ENCODE measurements at regions not wholly inside any gene's neighbourhood (a gene's known extent, or its start where the extent isn't known, plus 50 kb on each side); places are given as distances from the start of the nearest gene placed in this dataset.
"Not testable (repeated sequence)": the region's sequence is repeated elsewhere in the genome, so short reads cannot be mapped to it uniquely, and the experiment has no call there.

DNA sequence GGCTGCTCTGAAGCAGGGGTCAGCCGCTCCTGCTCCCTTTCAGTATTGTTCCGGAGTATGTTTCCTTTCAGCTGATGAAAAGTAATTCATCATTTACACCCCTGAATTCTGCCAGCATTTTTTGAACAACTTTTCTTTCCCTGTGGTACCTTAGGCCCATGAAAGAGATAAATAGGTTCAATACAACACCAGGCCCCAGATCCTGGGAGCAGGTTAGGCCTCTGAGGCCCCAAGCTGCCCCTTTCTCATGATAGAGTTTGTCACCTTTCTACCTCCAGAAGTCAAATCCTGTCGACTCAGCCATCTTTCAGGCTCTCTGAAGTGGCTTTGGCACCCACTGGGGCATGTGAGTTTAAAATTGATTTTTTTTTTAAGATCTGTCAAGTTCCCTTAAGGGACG lies 1415.1 kb upstream of the ZEB2 start:
- no peak for DNase-seq (ENCODE audit: low read depth, low spot score)

DNA sequence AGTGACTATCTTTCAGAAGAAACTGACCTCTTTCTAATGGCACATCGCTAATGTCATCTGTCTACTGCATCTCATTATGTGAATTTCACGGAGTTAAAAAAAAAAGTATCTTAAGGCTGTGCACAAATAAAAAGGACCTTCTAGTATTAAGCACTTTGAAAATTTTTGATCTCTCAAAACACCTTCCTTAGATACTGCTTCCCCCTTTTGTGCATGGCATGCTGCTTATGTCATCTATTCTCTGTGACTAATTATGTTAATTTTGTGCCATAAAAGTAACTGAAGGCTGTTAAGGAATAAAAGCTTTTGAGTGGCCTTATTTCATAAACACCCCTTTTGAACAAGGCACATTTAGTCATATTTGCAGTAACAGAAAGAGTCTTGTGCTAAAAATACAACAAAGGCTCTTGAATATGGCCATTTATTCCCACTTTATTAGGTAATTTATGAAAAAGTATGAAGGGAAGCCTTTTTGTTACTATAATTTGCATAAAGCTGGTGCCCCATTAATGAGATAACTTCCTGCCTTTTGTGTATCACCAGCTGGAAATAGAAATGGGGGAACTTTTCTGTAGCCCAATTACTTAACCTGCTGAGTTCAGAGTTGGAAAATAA lies 1412.0 kb upstream of the ZEB2 start:
- DNase-seq (ENCODE audit: low read depth, low spot score), result no peak

DNA sequence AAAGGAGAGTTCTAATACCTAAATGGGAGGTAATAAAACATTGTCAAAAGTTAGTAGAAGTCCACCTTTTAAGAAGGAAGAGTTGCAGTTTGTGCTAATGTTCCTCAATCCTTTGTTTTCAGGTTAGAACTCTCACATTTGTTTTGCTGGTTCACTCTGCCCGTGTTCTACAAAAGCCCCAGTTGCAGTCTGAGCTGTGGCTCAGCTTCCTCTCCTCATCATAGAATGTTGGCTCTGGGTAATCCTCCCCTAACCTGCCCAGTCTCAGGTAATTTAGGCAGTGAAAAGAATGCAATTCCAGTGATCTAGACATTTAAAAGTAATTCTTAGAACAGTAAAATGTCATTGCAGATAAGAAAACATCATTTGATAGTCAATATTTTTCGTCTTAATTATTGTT lies 1410.4 kb upstream of the ZEB2 start:
- no peak for DNase-seq (ENCODE audit: low read depth, low spot score)

DNA sequence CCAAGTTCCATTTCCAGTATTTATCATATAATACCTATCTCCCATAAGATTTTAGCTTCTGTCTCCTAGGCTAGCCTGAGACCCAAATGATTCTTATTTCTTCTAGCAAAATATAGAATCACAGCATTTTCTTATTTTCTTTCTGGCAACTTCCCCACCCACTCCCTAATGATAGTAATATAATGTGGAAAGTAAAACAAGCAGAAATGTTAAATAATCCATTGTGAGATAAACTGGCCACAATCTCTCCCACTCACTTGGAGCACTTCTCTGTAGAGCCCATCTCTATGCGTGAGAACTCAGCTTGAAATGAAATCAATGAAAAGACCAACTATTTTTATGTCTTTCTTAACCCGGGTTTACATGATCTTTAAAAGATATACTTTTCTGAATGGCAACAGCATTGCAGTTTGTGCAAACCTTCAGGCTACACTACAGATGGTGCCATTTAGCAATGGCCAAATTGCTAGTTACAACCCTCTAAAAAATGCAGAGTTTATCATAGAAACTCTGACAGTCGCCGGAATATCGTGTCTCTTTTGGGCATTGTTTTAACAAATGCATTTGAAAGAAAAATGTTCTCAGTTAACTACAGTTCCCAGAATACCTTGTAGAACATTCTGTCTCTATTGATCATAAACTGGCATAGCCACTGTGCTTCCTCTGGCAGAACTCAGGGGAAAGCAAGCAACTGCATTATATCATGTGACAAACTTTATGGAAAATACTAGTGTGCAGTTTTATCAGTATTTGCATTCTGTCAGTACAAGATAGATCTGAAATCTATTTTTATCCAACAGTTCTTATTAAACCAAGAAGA lies 1407.4 kb upstream of the ZEB2 start:
- no peak for DNase-seq (ENCODE audit: low read depth, low spot score)

DNA sequence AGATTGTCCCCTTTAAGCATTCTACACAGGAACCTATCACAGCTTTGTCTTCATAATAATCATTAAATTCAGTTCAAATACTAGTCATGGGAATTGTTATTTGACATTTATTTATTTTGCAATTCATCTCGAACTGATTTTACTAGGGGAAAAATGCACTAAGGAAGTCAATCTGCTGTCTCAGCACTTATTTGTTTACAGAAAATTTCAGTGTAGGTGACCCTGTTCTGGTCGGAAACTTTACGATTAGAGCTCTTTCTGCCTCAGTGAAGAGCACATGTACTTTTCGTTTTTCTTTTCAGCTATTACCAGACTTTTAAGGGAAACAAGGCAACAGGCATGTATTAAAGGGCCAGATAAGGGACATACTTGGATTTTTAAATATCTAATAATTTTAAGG lies 1405.7 kb upstream of the ZEB2 start:
- DNase-seq (ENCODE audit: low read depth, low spot score), result no peak

DNA sequence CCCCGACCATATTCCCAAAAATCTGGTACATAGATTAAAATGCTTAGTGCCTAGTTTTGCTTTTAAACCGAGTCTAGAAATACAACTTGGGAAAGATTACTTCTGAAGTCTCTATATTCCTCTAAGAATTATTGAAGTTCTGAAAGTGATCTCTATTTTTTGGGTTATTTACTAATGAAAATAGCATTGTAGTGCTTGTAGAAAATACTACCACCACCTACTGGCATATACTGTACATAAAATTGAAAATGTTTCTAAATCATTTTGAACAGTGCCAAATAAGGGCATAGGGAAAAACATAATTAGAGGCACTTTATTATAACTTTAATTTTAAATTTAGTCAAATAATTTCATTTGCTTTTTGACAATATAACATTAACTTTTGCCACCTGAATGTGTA lies 1399.6 kb upstream of the ZEB2 start:
- no peak for DNase-seq (ENCODE audit: low read depth, low spot score)

DNA sequence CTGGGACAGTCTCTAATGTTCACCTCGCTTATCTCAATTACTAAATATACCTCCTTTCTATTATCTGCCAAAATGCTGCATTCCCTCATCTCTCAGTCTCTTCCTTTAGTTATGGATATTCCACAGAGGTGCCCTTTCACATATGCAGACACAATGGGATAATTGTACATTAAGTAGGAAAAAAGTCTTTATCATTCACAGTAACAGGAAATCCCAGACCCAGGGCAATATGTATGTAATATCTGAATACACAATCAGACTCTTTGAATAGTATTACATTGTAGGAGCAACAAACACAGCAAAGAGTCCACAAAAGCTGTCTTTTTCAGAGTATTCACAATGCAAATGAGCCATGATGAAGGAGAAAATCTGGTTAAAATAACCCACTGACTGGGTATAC lies 1399.0 kb upstream of the ZEB2 start:
- DNase-seq (ENCODE audit: low read depth, low spot score), result no peak

DNA sequence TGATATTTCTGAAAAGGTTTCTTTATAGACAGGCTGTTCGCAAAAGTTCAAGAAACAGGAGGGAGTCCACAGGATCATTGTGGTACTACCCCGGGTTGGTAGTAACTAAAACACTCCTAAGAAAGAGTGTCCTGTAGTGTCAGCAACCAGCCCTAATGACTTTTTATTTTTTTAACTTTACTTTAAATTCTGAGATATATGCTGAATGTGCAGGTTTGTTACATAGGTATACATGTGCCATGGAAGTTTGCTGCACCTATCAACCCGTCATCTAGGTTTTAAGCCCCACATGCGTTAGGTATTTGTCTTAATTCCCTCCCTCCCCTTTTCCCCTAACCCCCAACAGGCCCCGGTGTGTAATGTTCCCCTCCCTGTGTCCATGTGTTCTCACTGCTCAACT lies 1396.9 kb upstream of the ZEB2 start:
- DNase-seq (ENCODE audit: low read depth, low spot score), result no peak

DNA sequence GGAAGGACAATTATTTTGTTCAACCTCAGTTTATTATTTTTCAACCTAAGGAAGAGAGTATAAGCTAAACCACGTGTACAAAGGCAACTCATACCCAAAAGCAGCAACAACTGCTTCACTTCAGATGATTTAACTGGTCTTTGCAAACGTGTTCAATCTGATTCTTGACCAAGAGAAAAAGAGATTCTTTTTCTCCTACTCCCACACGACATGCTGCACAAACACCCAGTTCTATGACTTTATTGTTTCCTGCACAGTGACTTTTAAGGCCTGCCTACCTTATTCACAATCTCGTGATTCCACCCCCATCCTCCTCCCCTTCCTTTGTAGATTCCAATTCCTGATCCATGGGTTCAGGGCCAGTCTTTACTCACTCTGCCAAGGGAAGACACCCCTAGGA lies 1394.8 kb upstream of the ZEB2 start:
- no peak for DNase-seq (ENCODE audit: low read depth, low spot score)

DNA sequence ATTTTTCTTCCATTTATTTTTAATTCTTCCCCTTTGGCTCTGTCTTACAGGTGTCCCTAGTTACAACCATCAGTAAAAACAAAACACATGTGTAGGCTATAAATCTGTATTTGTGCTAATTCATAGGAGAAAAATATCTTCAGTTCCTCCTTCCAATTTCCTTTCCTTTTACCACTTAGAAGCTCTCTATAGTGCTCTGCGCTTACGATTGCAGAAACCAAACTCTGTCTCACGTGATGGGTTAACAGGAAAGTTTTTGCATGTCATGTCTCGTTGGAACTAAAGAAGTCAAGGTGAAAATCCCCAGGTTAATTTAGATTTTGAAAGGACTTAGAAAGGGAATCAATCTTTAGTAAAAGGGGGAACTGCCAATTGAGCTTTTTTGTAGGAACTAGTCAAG lies 1390.5 kb upstream of the ZEB2 start:
- DNase-seq (ENCODE audit: low read depth, low spot score), result no peak

DNA sequence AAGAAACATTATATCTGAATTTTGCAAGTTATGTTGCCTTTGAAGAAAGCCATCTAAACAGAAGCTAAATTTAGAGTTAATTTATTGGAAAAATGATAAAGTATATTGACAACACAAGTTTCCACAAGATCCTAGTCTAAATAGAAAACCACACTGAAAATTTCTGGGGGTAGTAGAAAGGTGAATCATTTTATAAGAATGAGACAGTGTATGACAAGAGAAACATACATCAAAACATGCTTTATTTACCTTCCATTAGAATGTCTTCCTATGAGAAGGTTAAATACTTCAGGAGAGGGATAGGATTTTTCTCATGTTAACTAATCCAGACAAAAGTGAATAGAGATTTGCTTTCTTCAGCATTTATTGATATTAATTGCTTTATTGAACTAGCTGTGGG lies 1389.8 kb upstream of the ZEB2 start:
- no peak for DNase-seq (ENCODE audit: low read depth, low spot score)

DNA sequence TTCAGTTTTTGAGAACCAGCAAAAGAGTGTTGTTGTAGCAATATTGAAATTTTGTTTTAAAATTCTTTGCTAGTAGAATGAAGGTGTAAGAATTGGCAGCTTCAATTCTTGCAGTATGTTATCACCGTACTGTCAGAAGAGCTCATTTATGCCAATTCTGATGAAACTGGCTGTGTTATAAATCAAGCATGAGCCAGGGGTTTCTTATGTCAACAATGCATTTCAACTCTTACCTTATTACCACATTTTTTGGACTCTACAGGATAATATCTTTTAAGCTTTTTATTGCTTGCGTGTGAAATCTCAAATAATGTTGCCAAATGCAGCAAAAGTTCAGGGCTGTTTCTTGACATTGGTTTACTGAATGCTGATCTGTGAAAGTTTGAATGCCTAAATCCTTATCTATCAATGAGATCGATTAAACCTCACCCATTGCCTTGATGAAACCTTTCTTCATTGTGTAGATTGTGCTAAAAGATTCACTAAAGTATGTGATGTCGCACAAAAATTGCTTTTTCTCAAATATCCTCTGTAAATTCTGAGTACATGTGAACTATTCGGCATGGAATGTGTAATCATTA lies 1389.3 kb upstream of the ZEB2 start:
- DNase-seq (ENCODE audit: low read depth, low spot score), result no peak

DNA sequence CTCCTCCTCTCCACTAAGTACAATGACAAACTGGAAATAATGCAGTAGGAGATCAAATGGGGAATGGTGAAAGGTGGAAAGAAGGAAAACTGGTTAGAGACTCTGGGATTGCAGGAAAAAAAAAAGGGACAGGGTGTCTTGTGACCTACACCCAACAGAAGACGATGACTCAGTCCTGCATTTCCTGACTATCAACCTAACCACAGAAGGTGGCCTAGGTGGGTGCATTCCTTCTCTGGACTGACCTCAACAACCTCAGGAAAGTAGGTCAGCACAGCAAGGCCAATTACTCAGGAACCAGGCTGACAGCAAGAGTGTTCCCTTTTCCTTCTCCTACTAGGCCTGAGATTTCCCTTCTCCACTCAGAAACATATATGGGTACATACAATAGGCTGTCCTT lies 1386.4 kb upstream of the ZEB2 start:
- DNase-seq (ENCODE audit: low read depth, low spot score), result no peak

DNA sequence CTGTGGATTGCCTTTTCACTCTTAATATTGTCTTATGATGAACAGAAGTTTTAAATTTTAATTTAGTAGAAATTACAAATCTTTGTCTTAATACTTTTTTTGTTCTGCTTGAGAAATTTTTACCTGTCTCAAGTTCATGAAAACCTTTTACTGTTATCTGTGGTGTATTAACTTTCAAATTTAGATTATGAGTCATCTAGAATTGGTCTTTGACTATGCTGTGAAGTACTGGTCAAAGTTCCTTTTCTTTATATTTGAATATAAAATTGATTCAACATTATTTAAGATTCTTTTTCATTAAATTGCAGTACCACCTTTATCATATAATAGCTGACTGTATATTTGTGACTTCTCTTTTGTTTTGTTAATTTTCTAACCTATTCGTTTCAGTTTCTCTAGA lies 1385.5 kb upstream of the ZEB2 start:
- no peak for DNase-seq (ENCODE audit: low read depth, low spot score)

DNA sequence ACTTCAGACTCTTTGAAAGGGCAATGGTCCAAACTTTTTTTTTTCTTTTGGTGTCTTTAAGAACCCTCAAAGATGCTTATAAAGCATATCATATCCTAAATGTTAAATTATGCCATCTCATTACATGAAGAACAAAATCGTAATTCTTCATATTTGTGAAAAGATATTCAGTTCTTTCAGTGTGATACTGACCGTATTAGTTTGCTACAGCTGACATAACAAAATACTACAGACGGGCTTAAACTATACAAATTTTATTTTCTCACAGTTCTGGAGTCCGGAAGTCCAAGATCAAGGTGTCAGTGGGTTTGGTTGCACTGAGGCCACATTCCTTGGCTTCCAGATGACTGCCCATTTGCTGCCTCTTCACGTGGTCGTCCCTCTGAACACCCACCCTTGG lies 1377.2 kb upstream of the ZEB2 start:
- no peak for DNase-seq (ENCODE audit: low read depth, low spot score)

DNA sequence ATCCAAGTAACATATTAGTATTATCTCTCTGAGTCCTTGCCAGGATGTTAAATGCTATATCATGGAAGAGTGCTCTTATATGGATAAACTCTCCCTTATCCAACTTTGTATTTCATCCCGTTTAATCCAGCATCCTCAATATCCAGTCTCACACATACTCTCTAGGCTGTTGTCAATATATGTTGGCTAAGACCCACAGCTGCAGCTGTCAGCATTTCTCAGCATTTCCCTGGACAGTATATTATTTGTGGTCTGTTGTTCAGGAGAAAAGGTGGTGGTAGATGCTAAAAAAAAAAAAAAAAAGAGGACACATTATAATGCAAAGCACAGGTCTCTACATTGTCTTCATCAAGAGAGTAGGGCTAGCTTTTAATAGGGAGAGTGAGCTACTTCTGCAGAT lies 1368.0 kb upstream of the ZEB2 start:
- no peak for DNase-seq (ENCODE audit: low read depth, low spot score)

DNA sequence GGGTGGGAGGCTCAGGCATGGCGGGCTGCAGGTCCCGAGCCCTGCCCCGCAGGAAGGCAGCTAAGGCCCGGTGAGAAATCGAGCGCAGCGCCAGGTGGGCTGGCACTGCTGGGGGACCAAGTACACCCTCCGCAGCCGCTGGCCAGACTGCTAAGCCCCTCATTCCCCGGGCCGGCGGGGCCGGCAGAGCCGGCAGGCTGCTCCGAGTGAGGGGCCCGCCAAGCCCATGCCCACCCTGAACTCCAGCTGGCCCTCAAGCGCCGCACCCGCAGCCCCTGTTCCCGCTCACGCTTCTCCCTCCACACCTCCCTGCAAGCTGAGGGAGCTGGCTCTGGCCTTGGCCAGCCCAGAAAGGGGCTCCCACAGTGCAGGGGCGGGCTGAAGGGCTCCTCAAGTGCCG lies 1361.1 kb upstream of the ZEB2 start:
- not testable (repeated sequence) for DNase-seq (ENCODE audit: low read depth, low spot score)

DNA sequence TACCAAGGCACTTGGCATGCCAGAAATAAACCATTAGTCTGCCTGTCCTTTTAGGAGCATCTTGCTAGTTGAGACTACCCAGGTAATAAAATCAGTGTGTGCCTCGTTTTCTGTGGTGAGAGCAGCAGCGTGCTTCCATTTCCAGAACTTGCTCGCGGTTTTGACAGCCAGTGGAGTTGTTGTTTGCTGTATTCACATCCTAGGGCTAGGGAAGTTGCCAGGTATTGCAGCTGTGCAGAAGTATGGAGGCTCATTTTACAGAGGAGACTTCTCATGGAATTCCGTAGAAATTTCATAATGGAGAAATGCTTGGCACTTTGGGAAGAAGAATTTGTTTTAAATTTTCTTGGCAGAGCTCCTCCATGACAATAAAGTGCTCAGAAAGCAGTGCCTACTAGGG lies 1355.1 kb upstream of the ZEB2 start:
- DNase-seq (ENCODE audit: low read depth, low spot score), result no peak

DNA sequence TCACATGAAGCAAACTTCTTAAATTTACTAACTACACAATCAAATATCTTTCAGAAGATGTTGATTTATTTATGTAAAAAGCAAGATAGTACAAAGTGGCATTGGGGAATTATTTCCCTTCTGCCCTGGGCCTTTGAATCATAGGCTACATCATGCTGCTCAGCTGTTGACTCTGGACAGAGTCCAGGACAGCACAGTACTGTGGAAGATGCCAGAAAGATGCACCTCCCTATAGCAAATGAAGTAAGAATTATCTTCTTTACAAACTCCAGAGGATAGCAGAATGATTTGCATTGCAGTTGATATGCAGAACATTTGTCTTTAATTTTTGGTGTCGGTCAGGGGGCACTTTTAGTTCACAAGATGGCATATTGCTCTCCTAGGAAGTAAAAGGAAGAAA lies 1354.5 kb upstream of the ZEB2 start:
- DNase-seq (ENCODE audit: low read depth, low spot score), result peak; percentile 85

DNA sequence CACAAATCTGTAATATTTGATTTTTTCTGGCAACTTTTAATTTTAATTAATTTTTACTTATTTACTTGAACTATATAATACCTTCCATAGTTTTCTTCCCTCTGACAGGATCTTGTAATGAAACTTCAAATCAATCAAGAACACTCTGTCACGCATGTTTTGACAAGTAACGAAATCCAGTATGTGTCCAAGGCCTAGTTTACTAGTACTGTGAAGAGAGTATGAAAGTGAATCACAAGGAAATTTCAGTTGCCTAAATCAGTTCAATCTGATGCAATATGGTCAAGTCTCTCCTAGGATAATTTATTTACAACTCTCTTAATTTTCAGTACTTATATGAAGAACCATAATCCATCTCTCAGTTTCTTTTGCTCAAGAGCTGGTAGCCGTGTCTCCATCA lies 1344.6 kb upstream of the ZEB2 start:
- no peak for DNase-seq (ENCODE audit: low read depth, low spot score)

DNA sequence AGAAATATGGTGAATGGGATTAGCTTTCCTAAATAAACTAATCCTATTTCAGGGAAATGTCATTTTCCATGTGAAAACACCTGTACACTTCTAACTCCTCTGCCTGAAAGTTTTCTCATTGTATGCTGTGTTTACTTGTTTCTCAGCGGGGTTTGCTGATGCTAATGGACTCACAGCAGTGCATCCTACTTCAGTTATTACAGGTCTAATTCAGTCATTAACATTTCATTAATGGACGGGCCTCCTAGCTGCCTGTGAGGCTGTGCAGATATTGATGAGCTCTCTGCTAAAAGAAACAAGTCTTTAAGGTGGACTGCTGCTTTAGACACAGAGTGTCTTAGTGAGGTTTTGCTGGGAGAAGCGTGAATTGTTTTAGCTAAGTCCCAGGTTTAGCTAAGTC lies 1342.0 kb upstream of the ZEB2 start:
- no peak for DNase-seq (ENCODE audit: low read depth, low spot score)

DNA sequence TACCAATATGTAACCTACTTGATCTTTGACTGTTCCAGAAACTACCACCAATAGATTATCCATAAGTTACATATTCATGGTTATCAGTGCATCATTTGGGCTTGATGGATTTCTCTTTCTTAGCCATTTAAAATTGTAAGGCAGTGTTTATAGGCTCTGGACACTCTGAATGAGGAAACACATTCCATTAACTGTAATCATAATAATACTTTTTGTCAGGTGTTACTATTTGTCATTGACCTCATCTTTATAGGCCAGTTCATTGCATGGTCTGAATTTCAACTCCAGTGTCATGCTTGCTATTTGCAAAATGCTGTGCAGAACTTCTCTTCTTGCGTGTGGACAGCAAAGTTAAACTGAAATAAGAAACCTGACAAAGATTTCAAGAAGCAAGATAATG lies 1340.2 kb upstream of the ZEB2 start:
- DNase-seq (ENCODE audit: low read depth, low spot score), result no peak

DNA sequence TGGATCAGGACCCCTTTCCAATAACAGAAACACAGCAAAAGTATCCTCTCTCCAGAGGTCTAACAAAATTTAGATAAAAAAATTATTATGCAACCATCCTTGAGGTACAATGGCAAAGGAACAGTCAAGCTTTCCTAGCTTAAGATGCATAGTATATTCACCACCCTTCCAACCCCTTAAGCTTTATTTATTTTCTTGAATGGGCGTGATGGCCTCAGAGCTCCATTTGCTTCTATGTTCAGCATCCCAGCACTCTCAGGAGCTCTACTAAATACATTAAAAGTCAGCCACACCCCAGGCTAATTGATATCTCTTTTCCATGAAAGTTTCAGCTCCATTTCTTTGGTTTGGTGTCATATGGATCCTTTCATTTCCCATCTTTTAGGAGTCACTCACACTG lies 1335.2 kb upstream of the ZEB2 start:
- no peak for DNase-seq (ENCODE audit: low read depth, low spot score)
